Endometrium (tissue), 2 donors: ENCODE measurements at regions not wholly inside any gene's neighbourhood (a gene's known extent, or its start where the extent isn't known, plus 50 kb on each side); places are given as distances from the start of the nearest gene placed in this dataset.
"Not testable (repeated sequence)": the region's sequence is repeated elsewhere in the genome, so short reads cannot be mapped to it uniquely, and the experiment has no call there.

Source experiments
- FAIRE-seq: peaks from 2 replicates; lab custom pipeline; 2012; peaks lifted over from hg19 to GRCh38; lab: Jason Lieb, UNC
- donor health status: control.
- donor health status: control.

GRCh38 chr14:55979781-55980180 is 138.4 kb upstream of the PELI2 start:
- no peak for FAIRE-seq

GRCh38 chr14:55980970-55981369 is 137.2 kb upstream of the PELI2 start:
- no peak for FAIRE-seq

GRCh38 chr14:55986069-55986468 is 132.1 kb upstream of the PELI2 start:
- FAIRE-seq: no peak

GRCh38 chr14:56000846-56001245 is 117.4 kb upstream of the PELI2 start:
- no peak for FAIRE-seq

- no peak for FAIRE-seq
These were observed 115.9 kb upstream of the PELI2 start for GRCh38 chr14:56002342-56002741.

- FAIRE-seq: no peak
These were observed 115.2 kb upstream of the PELI2 start for GRCh38 chr14:56002876-56003625.

GRCh38 chr14:56004323-56004722 is 113.9 kb upstream of the PELI2 start:
- no peak for FAIRE-seq

GRCh38 chr14:56004786-56005185 is 113.4 kb upstream of the PELI2 start:
- no peak for FAIRE-seq

- no peak for FAIRE-seq
These were observed 112.8 kb upstream of the PELI2 start for GRCh38 chr14:56005191-56006053.

GRCh38 chr14:56007491-56007890 is 110.7 kb upstream of the PELI2 start:
- FAIRE-seq: not testable (repeated sequence)

- no peak for FAIRE-seq
These were observed 110.1 kb upstream of the PELI2 start for GRCh38 chr14:56008150-56008549.

GRCh38 chr14:56008661-56009060 is 109.5 kb upstream of the PELI2 start:
- not testable (repeated sequence) for FAIRE-seq

- FAIRE-seq: no peak
These were observed 94.5 kb upstream of the PELI2 start for GRCh38 chr14:56023661-56024081.

GRCh38 chr14:56025191-56025590 is 93.0 kb upstream of the PELI2 start:
- FAIRE-seq: no peak

- FAIRE-seq: no peak
These were observed 91.7 kb upstream of the PELI2 start for GRCh38 chr14:56026506-56026905.

- FAIRE-seq: no peak
These were observed 90.8 kb upstream of the PELI2 start for GRCh38 chr14:56027421-56027820.

- FAIRE-seq: no peak
These were observed 90.1 kb upstream of the PELI2 start for GRCh38 chr14:56027916-56028712.

- no peak for FAIRE-seq
These were observed 81.9 kb upstream of the PELI2 start for GRCh38 chr14:56036353-56036752.

- no peak for FAIRE-seq
These were observed 78.1 kb upstream of the PELI2 start for GRCh38 chr14:56040121-56040520.

- FAIRE-seq: no peak
These were observed 74.0 kb upstream of the PELI2 start for GRCh38 chr14:56044196-56044595.

- FAIRE-seq: no peak
These were observed 71.7 kb upstream of the PELI2 start for GRCh38 chr14:56046546-56046945.

- no peak for FAIRE-seq
These were observed 71.2 kb upstream of the PELI2 start for GRCh38 chr14:56046996-56047395.

- no peak for FAIRE-seq
These were observed 68.7 kb upstream of the PELI2 start for GRCh38 chr14:56049536-56049935.
